MCF 10A (cell line): ENCODE measurements at regions not wholly inside any gene's neighbourhood (a gene's known extent, or its start where the extent isn't known, plus 50 kb on each side); places are given as distances from the start of the nearest gene placed in this dataset.

Source experiments
- BruUV-seq: library from RNA; stranded (reverse); fragments of 400-500 nt; replicated peaks from 2 replicates; lab custom pipeline; 2021; lab: Mats Ljungman, UMichigan
- CTCF ChIA-PET: fragments of 300-600 bp; sonication (Branson Sonifier 250); formaldehyde crosslinking; extraction: SDS; loops from one replicate; lab custom pipeline; 2021; ENCODE audit warnings: antibody characterized with exemption, inconsistent platforms; lab: Yijun Ruan, JAX
- POLR2A ChIA-PET: fragments of 300-600, 350-650 bp; sonication (Branson Sonifier 250); formaldehyde crosslinking; extraction: SDS; loops from one replicate; lab custom pipeline; 2020; ENCODE audit warnings: antibody characterized with exemption, inconsistent platforms; lab: Yijun Ruan, JAX
- DNase-seq: peaks from one replicate; pipeline ENCODE4 v3.0.0-alpha.2; 2018; ENCODE audit not compliant: unreplicated experiment
- H3K27ac Mint-ChIP-seq: one replicate; pipeline ENCODE4 v1.8.0; 2022; ENCODE audit warnings: mild to moderate bottlenecking, low read depth, mixed read lengths; ENCODE audit not compliant: unreplicated experiment
- H3K27me3 Mint-ChIP-seq: one replicate; pipeline ENCODE4 v1.8.0; 2022; ENCODE audit warnings: mixed read lengths; ENCODE audit not compliant: insufficient read depth, unreplicated experiment
- H3K36me3 Mint-ChIP-seq: one replicate; pipeline ENCODE4 v1.8.0; 2022; ENCODE audit warnings: mild to moderate bottlenecking, moderate library complexity, mixed read lengths; ENCODE audit not compliant: insufficient read depth, unreplicated experiment
- H3K4me1 Mint-ChIP-seq: one replicate; pipeline ENCODE4 v1.8.0; 2022; ENCODE audit warnings: mixed read lengths; ENCODE audit not compliant: insufficient read depth, unreplicated experiment
- H3K4me3 Mint-ChIP-seq: one replicate; pipeline ENCODE4 v1.8.0; 2022; ENCODE audit warnings: mild to moderate bottlenecking, moderate library complexity, mixed read lengths; ENCODE audit not compliant: unreplicated experiment
- H3K9me3 Mint-ChIP-seq: one replicate; pipeline ENCODE4 v1.8.0; 2022; ENCODE audit warnings: mixed read lengths; ENCODE audit not compliant: unreplicated experiment
- intact Hi-C: fragments of 100-400 bp; cut with micrococcal nuclease; formaldehyde crosslinking; loops from 2 replicates; pipeline ENCODE4 v1.14.1; 2022
- TF ChIP-seq, protein P1 (sequence below): fragments of 200-600 bp; IDR thresholded peaks from one replicate; pipeline ENCODE4 v1.8.0; 2022; ENCODE audit warnings: antibody characterized with exemption, mild to moderate bottlenecking; ENCODE audit not compliant: unreplicated experiment

GRCh38 chr2:59674100-59674499 is 879.4 kb downstream of the BCL11A start:
- H3K9me3 Mint-ChIP-seq = no peaks in the 10 kb centered on the region
- H3K4me1 Mint-ChIP-seq = peaks cover 5% of the 10 kb centered on the region
- intact Hi-C loops = no loop called here
- no peaks in the 10 kb centered on the region for H3K36me3 Mint-ChIP-seq
- POLR2A ChIA-PET = interaction anchor here (1.1 kb wide), 1 partner anchor 10 kb away, joined by 4 read pairs; no protein-coding TSS in a partner anchor
- CTCF ChIA-PET = no interaction called here
- BruUV-seq = no TSS peak
- TF ChIP-seq, protein P1, sequence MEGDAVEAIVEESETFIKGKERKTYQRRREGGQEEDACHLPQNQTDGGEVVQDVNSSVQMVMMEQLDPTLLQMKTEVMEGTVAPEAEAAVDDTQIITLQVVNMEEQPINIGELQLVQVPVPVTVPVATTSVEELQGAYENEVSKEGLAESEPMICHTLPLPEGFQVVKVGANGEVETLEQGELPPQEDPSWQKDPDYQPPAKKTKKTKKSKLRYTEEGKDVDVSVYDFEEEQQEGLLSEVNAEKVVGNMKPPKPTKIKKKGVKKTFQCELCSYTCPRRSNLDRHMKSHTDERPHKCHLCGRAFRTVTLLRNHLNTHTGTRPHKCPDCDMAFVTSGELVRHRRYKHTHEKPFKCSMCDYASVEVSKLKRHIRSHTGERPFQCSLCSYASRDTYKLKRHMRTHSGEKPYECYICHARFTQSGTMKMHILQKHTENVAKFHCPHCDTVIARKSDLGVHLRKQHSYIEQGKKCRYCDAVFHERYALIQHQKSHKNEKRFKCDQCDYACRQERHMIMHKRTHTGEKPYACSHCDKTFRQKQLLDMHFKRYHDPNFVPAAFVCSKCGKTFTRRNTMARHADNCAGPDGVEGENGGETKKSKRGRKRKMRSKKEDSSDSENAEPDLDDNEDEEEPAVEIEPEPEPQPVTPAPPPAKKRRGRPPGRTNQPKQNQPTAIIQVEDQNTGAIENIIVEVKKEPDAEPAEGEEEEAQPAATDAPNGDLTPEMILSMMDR = no peak
- DNase-seq = no peak
- no peaks in the 10 kb centered on the region for H3K27me3 Mint-ChIP-seq
- no peak overlapping the region for H3K4me3 Mint-ChIP-seq
- H3K27ac Mint-ChIP-seq = no peak overlapping the region

DNA sequence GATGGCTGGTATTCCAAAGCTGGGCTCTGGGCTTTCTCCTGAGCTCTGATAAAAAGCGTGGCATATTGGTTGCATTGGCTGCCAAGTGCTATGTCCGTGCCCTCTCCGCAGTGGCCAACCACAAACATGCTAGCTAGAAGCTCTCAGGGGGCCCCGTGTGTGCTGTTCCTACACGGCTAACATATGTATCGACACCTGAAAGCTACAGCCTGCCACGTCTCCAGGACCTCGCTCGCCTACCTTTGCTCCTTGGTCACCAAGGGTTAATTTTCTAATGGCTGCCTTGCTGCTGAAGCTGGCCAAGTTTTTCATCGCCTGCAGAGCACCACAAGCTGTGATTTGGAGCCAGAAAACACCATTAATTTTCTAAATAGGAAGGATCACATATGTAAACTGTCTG is 888.4 kb downstream of the BCL11A start:
- no peaks in the 10 kb centered on the region for H3K4me1 Mint-ChIP-seq
- H3K4me3 Mint-ChIP-seq = no peak overlapping the region
- CTCF ChIA-PET = interaction anchor here (0.6 kb wide), 1 partner anchor 201 kb away, joined by 4 read pairs; no protein-coding TSS in a partner anchor
- POLR2A ChIA-PET = interaction anchor here (0.7 to 1.5 kb wide), 4 partner anchors 9 to 395 kb away, joined by 3 to 4 read pairs (median 4); no protein-coding TSS in a partner anchor
- H3K27me3 Mint-ChIP-seq = no peaks in the 10 kb centered on the region
- intact Hi-C loops = no loop called here
- no peak for DNase-seq
- H3K27ac Mint-ChIP-seq = no peak overlapping the region
- no TSS peak for BruUV-seq
- TF ChIP-seq, protein P1 = no peak
- H3K36me3 Mint-ChIP-seq = no peaks in the 10 kb centered on the region
- no peaks in the 10 kb centered on the region for H3K9me3 Mint-ChIP-seq

GRCh38 chr2:59662127-59662861 is 891.2 kb downstream of the BCL11A start:
- CTCF ChIA-PET = interaction anchor here (0.6 to 1.2 kb wide), 6 partner anchors 14 to 998 kb away, joined by 3 read pairs; no protein-coding TSS in a partner anchor
- BruUV-seq = no TSS peak
- Mint-ChIP-seq H3K9me3 (no peaks in the 10 kb centered on the region), H3K36me3 (no peaks in the 10 kb centered on the region), H3K27me3 (no peaks in the 10 kb centered on the region), H3K27ac (no peak overlapping the region), H3K4me3 (no peak overlapping the region), H3K4me1 (peaks cover 17% of the 10 kb centered on the region)
- TF ChIP-seq, protein P1 = no peak
- POLR2A ChIA-PET = no interaction called here
- intact Hi-C loops = no loop called here
- no peak for DNase-seq

- Mint-ChIP-seq H3K36me3 (no peaks in the 10 kb centered on the region), H3K4me1 (peaks cover 31% of the 10 kb centered on the region), H3K27me3 (no peaks in the 10 kb centered on the region), H3K9me3 (no peaks in the 10 kb centered on the region), H3K27ac (no peak overlapping the region), H3K4me3 (no peak overlapping the region)
- BruUV-seq = no TSS peak
- CTCF ChIA-PET = interaction anchor here (0.6 to 0.9 kb wide), 4 partner anchors 106 to 927 kb away, joined by 3 to 5 read pairs (median 4); no protein-coding TSS in a partner anchor
- POLR2A ChIA-PET = interaction anchor here (0.6 kb wide), 1 partner anchor 1749 kb away, joined by 3 read pairs; no protein-coding TSS in a partner anchor
- no peak for DNase-seq
- TF ChIP-seq, protein P1 = no peak
- intact Hi-C loops = no loop called here
These were observed 893.2 kb downstream of the BCL11A start for GRCh38 chr2:59660262-59660661.
